ENCODE measurements at regions not wholly inside any gene's neighbourhood (a gene's known extent, or its start where the extent isn't known, plus 50 kb on each side); places are given as distances from the start of the nearest gene placed in this dataset.
"Not testable (repeated sequence)": the region's sequence is repeated elsewhere in the genome, so short reads cannot be mapped to it uniquely, and the experiment has no call there.

GRCh38 chr5:68116868-68117411 is 98.6 kb upstream of the PIK3R1 start:
- no peak for DNase-seq (ENCODE audit: extremely low read depth in 1 of 11, low read depth in 9 of 11, low spot score in 4 of 11)

- DNase-seq (ENCODE audit: extremely low read depth in 1 of 11, low read depth in 9 of 11, low spot score in 4 of 11) = no peak
Measured at GRCh38 chr5:68116408-68116807, 99.1 kb upstream of the PIK3R1 start.

GRCh38 chr5:68115584-68115983 is 100.0 kb upstream of the PIK3R1 start:
- no peak for DNase-seq (ENCODE audit: extremely low read depth in 1 of 11, low read depth in 9 of 11, low spot score in 4 of 11)

- no peak for DNase-seq (ENCODE audit: extremely low read depth in 1 of 11, low read depth in 9 of 11, low spot score in 4 of 11)
Measured at GRCh38 chr5:68114378-68115040, 101.0 kb upstream of the PIK3R1 start.

GRCh38 chr5:68112658-68113057 is 102.9 kb upstream of the PIK3R1 start:
- DNase-seq (ENCODE audit: extremely low read depth in 1 of 11, low read depth in 9 of 11, low spot score in 4 of 11) = no peak

GRCh38 chr5:68110894-68111293 is 104.7 kb upstream of the PIK3R1 start:
- no peak for DNase-seq (ENCODE audit: extremely low read depth in 1 of 11, low read depth in 9 of 11, low spot score in 4 of 11)

GRCh38 chr5:68110264-68110663 is 105.3 kb upstream of the PIK3R1 start:
- DNase-seq (ENCODE audit: extremely low read depth in 1 of 11, low read depth in 9 of 11, low spot score in 4 of 11) = no peak

- not testable (repeated sequence) for DNase-seq (ENCODE audit: extremely low read depth in 1 of 11, low read depth in 9 of 11, low spot score in 4 of 11)
Measured at GRCh38 chr5:68104217-68104616, 111.3 kb upstream of the PIK3R1 start.

- not testable (repeated sequence) for DNase-seq (ENCODE audit: extremely low read depth in 1 of 11, low read depth in 9 of 11, low spot score in 4 of 11)
Measured at GRCh38 chr5:68103297-68103696, 112.3 kb upstream of the PIK3R1 start.

- no peak for DNase-seq (ENCODE audit: extremely low read depth in 1 of 11, low read depth in 9 of 11, low spot score in 4 of 11)
Measured at GRCh38 chr5:68099327-68099726, 116.2 kb upstream of the PIK3R1 start.

- DNase-seq (ENCODE audit: extremely low read depth in 1 of 11, low read depth in 9 of 11, low spot score in 4 of 11) = no peak
Measured at GRCh38 chr5:68093455-68094159, 121.9 kb upstream of the PIK3R1 start.

- no peak for DNase-seq (ENCODE audit: extremely low read depth in 1 of 11, low read depth in 9 of 11, low spot score in 4 of 11)
Measured at GRCh38 chr5:68088302-68088701, 127.3 kb upstream of the PIK3R1 start.

GRCh38 chr5:68087866-68088265 is 127.7 kb upstream of the PIK3R1 start:
- no peak for DNase-seq (ENCODE audit: extremely low read depth in 1 of 11, low read depth in 9 of 11, low spot score in 4 of 11)

GRCh38 chr5:68086857-68087256 is 128.7 kb upstream of the PIK3R1 start:
- DNase-seq (ENCODE audit: extremely low read depth in 1 of 11, low read depth in 9 of 11, low spot score in 4 of 11) = no peak

- no peak for DNase-seq (ENCODE audit: extremely low read depth in 1 of 11, low read depth in 9 of 11, low spot score in 4 of 11)
Measured at GRCh38 chr5:68086439-68086838, 129.1 kb upstream of the PIK3R1 start.

- DNase-seq (ENCODE audit: extremely low read depth in 1 of 11, low read depth in 9 of 11, low spot score in 4 of 11) = no peak
Measured at GRCh38 chr5:68084396-68084795, 131.2 kb upstream of the PIK3R1 start.

GRCh38 chr5:68080282-68081050 is 135.1 kb upstream of the PIK3R1 start:
- no peak for DNase-seq (ENCODE audit: extremely low read depth in 1 of 11, low read depth in 9 of 11, low spot score in 4 of 11)

- no peak for DNase-seq (ENCODE audit: extremely low read depth in 1 of 11, low read depth in 9 of 11, low spot score in 4 of 11)
Measured at GRCh38 chr5:68077349-68077894, 138.1 kb upstream of the PIK3R1 start.

- DNase-seq (ENCODE audit: extremely low read depth in 1 of 11, low read depth in 9 of 11, low spot score in 4 of 11) = no peak
Measured at GRCh38 chr5:68074633-68075032, 140.9 kb upstream of the PIK3R1 start.
